GF-D8 (cell line): ENCODE measurements at regions not wholly inside any gene's neighbourhood (a gene's known extent, or its start where the extent isn't known, plus 50 kb on each side); places are given as distances from the start of the nearest gene placed in this dataset.

ENCODE experiments used
- DNase-seq: peaks from one replicate; lab custom pipeline; 2025; lab: John Stamatoyannopoulos, UW

- no peak for DNase-seq
These were observed 77.2 kb downstream of the HIF1AN start for GRCh38 chr10:100612601-100613595.

GRCh38 chr10:100613846-100614245 lies 78.1 kb downstream of the HIF1AN start:
- no peak for DNase-seq

GRCh38 chr10:100614429-100615095 lies 78.8 kb downstream of the HIF1AN start:
- DNase-seq: no peak

GRCh38 chr10:100615241-100615640 lies 79.5 kb downstream of the HIF1AN start:
- no peak for DNase-seq

GRCh38 chr10:100615908-100616307 lies 80.2 kb downstream of the HIF1AN start:
- no peak for DNase-seq

- DNase-seq: no peak
These were observed 82.4 kb downstream of the HIF1AN start for GRCh38 chr10:100618091-100618615.

- DNase-seq: no peak
These were observed 83.0 kb downstream of the HIF1AN start for GRCh38 chr10:100618632-100619255.

- DNase-seq: no peak
These were observed 84.5 kb downstream of the HIF1AN start for GRCh38 chr10:100620087-100620835.

GRCh38 chr10:100621360-100622205 lies 85.8 kb downstream of the HIF1AN start:
- DNase-seq: no peak

- no peak for DNase-seq
These were observed 87.2 kb downstream of the HIF1AN start for GRCh38 chr10:100622946-100623345.

GRCh38 chr10:100623521-100624230 lies 87.9 kb downstream of the HIF1AN start:
- no peak for DNase-seq

- DNase-seq: no peak
These were observed 88.6 kb downstream of the HIF1AN start for GRCh38 chr10:100624298-100624697.

- DNase-seq: no peak
These were observed 90.1 kb downstream of the HIF1AN start for GRCh38 chr10:100625816-100626215.

GRCh38 chr10:100628061-100628460 lies 92.3 kb downstream of the HIF1AN start:
- DNase-seq: no peak

GRCh38 chr10:100631192-100631591 lies 95.4 kb downstream of the HIF1AN start:
- DNase-seq: no peak

GRCh38 chr10:100632027-100632426 lies 96.3 kb downstream of the HIF1AN start:
- no peak for DNase-seq

- no peak for DNase-seq
These were observed 98.3 kb downstream of the HIF1AN start for GRCh38 chr10:100634034-100634433.

- no peak for DNase-seq
These were observed 101.3 kb downstream of the HIF1AN start for GRCh38 chr10:100636848-100637553.

GRCh38 chr10:100637785-100638184 lies 102.0 kb downstream of the HIF1AN start:
- DNase-seq: no peak
